GM12874 (cell line): ENCODE measurements at regions not wholly inside any gene's neighbourhood (a gene's known extent, or its start where the extent isn't known, plus 50 kb on each side); places are given as distances from the start of the nearest gene placed in this dataset.

ENCODE experiments used
- CTCF ChIP-seq: IDR thresholded peaks from 2 replicates; pipeline ENCODE4 v1.5.1; 2011; ENCODE audit warnings: low read depth, mild to moderate bottlenecking, control low read depth, low read length, moderate library complexity; ENCODE audit not compliant: insufficient read depth

- TF ChIP-seq CTCF: no peak
Observed at GRCh38 chr5:133707629-133708028, 95.3 kb upstream of the FSTL4 start.

- TF ChIP-seq CTCF: no peak
Observed at GRCh38 chr5:133706506-133707430, 94.4 kb upstream of the FSTL4 start.

- no peak for TF ChIP-seq CTCF
Observed at GRCh38 chr5:133705331-133705730, 93.0 kb upstream of the FSTL4 start.

GRCh38 chr5:133704411-133704810, 92.1 kb upstream of the FSTL4 start:
- no peak for TF ChIP-seq CTCF

- no peak for TF ChIP-seq CTCF
Observed at GRCh38 chr5:133703935-133704334, 91.6 kb upstream of the FSTL4 start.

DNA sequence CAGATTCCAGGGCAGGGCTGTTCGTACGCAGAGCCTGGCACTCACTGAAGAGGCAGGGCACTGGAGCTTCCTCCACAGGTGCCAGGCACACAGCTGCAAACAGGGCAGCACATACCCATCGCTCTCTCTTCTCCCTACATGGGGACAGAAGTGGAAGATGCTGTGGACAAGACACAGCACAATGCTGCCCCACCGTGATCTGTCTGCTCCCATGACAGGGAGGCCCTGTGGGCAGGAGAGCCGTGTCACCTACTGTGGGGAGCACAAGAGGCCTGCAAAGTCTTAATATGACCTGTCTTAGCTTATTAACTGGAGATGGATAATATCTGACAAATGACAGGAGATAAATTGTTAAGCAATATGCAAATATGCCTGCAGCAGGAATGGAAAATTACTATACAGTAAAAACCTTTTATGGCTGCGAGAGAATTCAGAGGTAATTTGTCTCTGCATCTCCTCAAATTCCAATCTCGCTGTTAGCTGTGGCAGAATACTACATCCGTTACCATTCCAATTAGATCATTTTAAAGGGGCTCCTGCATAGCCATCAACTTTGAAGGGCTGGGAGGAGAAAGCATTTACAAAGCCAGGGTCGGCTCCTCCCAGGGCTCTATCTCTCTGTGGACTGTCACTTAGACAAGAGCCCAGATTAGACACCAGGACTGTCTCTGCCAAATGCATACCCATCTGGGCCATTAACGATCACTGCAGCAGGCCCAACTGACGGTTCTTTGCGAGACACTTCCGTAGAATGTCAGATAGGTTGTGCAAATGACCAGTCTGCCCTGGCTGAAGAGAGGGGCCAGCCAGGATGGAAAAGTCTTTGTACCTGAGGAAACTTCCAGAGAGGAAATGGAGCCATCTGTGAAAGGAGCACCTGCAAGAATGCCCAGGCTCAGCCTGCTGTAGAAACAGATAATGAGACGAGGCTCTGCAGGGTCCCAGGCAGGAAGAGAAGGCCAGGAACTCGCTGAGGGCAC, 90.7 kb upstream of the FSTL4 start:
- TF ChIP-seq CTCF: no peak

DNA sequence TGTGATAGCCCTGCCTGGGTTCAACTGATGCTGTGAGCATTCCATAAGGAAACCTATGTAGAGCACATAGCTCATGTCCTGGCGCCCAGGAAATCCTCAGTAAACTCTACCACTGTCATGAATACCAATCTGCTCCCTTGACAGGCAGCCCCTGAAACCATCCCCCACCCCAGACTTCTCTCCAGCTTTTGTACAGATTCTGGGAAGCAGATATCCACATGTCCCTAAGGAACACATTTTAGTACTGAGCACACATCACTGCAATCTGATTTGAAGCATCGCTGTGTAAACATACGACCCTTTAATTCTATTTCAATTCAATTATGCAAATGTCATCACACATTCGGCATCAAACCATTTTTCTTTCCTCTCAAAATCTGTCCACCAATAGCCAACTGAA, 89.5 kb upstream of the FSTL4 start:
- TF ChIP-seq CTCF: no peak
